K562 (cell line): ENCODE measurements at regions not wholly inside any gene's neighbourhood (a gene's known extent, or its start where the extent isn't known, plus 50 kb on each side); places are given as distances from the start of the nearest gene placed in this dataset.

Source experiments
- ATAC-seq: fragments of 200-7000 bp; cut with Tn5 transposase; 3 replicates; pipeline ENCODE4 v1.9.1; 2020; ENCODE audit warnings: moderate library complexity
- BruUV-seq: library from RNA; stranded (reverse); fragments of 400-500 nt; replicated peaks from 2 replicates; lab custom pipeline; 2021; lab: Mats Ljungman, UMichigan
- CTCF ChIA-PET: fragments of 300-600 bp; formaldehyde crosslinking; extraction: SDS; loops from one replicate; lab custom pipeline; 2021; ENCODE audit warnings: low intra/inter-chr PET ratio; lab: Yijun Ruan, JAX
- POLR2A ChIA-PET: fragments of 300-600, 350-650 bp; sonication (Branson Sonifier 250); formaldehyde crosslinking; extraction: SDS; loops from one replicate; lab custom pipeline; 2021; ENCODE audit warnings: antibody characterized with exemption, inconsistent platforms; lab: Yijun Ruan, JAX
- DNase-seq, 4 experiments: peaks; one replicate each; pipeline versions ENCODE4 v3.0.0 to v3.0.0-alpha.2; 2011 to 2018; ENCODE audit warnings: low spot score in 3 of 4, mixed read lengths in 3 of 4; ENCODE audit errors: extremely low read depth in 1 of 4
- FAIRE-seq: peaks from 2 replicates; lab custom pipeline; 2011; peaks lifted over from hg19 to GRCh38; lab: Jason Lieb, UNC
- H2AFZ ChIP-seq: 2 replicates; pipeline ENCODE4 v1.6.0; 2011; ENCODE audit warnings: low read depth, low read length, control low read depth, inconsistent platforms
- H3K27ac ChIP-seq: fragments of 200-600 bp; 3 replicates; pipeline ENCODE4 v1.8.0; 2011; ENCODE audit warnings: low read depth, mild to moderate bottlenecking, control low read depth, inconsistent platforms, low read length, moderate library complexity, mixed read lengths; ENCODE audit errors: extremely low read depth
- H3K27me3 ChIP-seq, 2 experiments: fragments of 300-600 bp in 1 of 2; 2 replicates in 1 of 2; 3 replicates in 1 of 2; pipeline versions ENCODE4 v1.6.0 to v1.8.0; 2011; ENCODE audit warnings: inconsistent platforms in 2 of 2, low read length in 2 of 2, mild to moderate bottlenecking in 1 of 2, mixed read lengths in 1 of 2, moderate library complexity in 1 of 2; ENCODE audit not compliant: control insufficient read depth in 2 of 2, insufficient read depth in 2 of 2
- H3K36me3 ChIP-seq: fragments of 300-600 bp; 3 replicates; pipeline ENCODE4 v1.8.0; 2011; ENCODE audit warnings: mild to moderate bottlenecking, low read length, inconsistent platforms; ENCODE audit not compliant: control insufficient read depth, insufficient read depth
- H3K4me1 ChIP-seq, 2 experiments: fragments of 200-600 bp in 1 of 2; replicated peaks in 1 of 2; 2 replicates in 1 of 2; 3 replicates in 1 of 2; pipeline versions ENCODE4 v1.5.1 to v1.8.0; 2011; ENCODE audit warnings: inconsistent platforms in 2 of 2, low read length in 2 of 2, mild to moderate bottlenecking in 1 of 2, mixed read lengths in 1 of 2, moderate library complexity in 1 of 2; ENCODE audit not compliant: control insufficient read depth in 2 of 2, insufficient read depth in 2 of 2
- H3K4me2 ChIP-seq: 2 replicates; pipeline ENCODE4 v1.6.1; 2011; ENCODE audit warnings: low read length, control low read depth, inconsistent platforms, mixed read lengths; ENCODE audit not compliant: insufficient read depth
- H3K4me3 ChIP-seq: fragments of 200-600 bp; sonication (generic), shearing (Covaris generic); 2 replicates; pipeline ENCODE4 v1.5.1; 2016; ENCODE audit warnings: control low read depth, inconsistent platforms
- H3K79me2 ChIP-seq: fragments of 200-600 bp; 3 replicates; pipeline ENCODE4 v1.8.0; 2011; ENCODE audit warnings: low read length, inconsistent platforms; ENCODE audit not compliant: control insufficient read depth, insufficient read depth
- H3K9ac ChIP-seq, 2 experiments: 2 replicates each; pipeline versions ENCODE4 v1.6.0 to v1.6.1; 2011; ENCODE audit warnings: low read depth in 2 of 2, low read length in 2 of 2, control low read depth in 1 of 2, inconsistent platforms in 1 of 2, mild to moderate bottlenecking in 1 of 2, mixed read lengths in 1 of 2; ENCODE audit not compliant: insufficient read depth in 1 of 2
- H3K9me1 ChIP-seq: one replicate; pipeline ENCODE4 v1.6.0; 2011; ENCODE audit warnings: inconsistent platforms, mild to moderate bottlenecking, low read length, moderate library complexity; ENCODE audit not compliant: control insufficient read depth, insufficient read depth
- H3K9me3 ChIP-seq: replicated peaks from 2 replicates; pipeline ENCODE4 v1.5.1; 2011; ENCODE audit warnings: low read depth, low read length, inconsistent platforms; ENCODE audit not compliant: control insufficient read depth, insufficient read depth
- H4K20me1 ChIP-seq: replicated peaks from 2 replicates; pipeline ENCODE4 v1.6.1; 2011; ENCODE audit warnings: low read length, inconsistent platforms, mixed read lengths; ENCODE audit not compliant: control insufficient read depth, insufficient read depth
- ELF4 ChIP-seq: fragments of 450-650 bp; formaldehyde crosslinking; IDR thresholded peaks from 2 replicates; pipeline ENCODE4 v1.4.0; 2022; ENCODE audit warnings: missing genetic modification characterization
- FOS ChIP-seq: IDR thresholded peaks from 3 replicates; pipeline ENCODE4 v1.6.1; 2011; ENCODE audit not compliant: insufficient read length; ENCODE audit errors: extremely low read depth
- FOXJ3 ChIP-seq: sonication (generic); formaldehyde crosslinking; IDR thresholded peaks from 2 replicates; pipeline ENCODE4 v1.4.0; 2020; ENCODE audit warnings: mild to moderate bottlenecking, missing genetic modification reagents
- HNRNPH1 ChIP-seq: fragments of 200-400 bp; formaldehyde crosslinking; optimal IDR thresholded peaks from 2 replicates; pipeline ENCODE3; 2017; ENCODE audit warnings: low read depth, mild to moderate bottlenecking, low read length, moderate library complexity
- KAT8 ChIP-seq: fragments of 450-650 bp; IDR thresholded peaks from 2 replicates; pipeline ENCODE4 v1.6.1; 2016; ENCODE audit warnings: low read depth, mild to moderate bottlenecking
- MYC ChIP-seq, 2 experiments: fragments of 250-450 bp in 1 of 2; sonication (Bioruptor Pico) in 1 of 2; IDR thresholded peaks; 2 replicates each; pipeline versions ENCODE4 v1.5.1 to v1.6.1; 2012 to 2021; ENCODE audit warnings: low read depth in 2 of 2, borderline replicate concordance in 1 of 2, improper control_type of control experiment in 1 of 2, low read length in 1 of 2, mild to moderate bottlenecking in 1 of 2, moderate library complexity in 1 of 2
- ZBTB17 ChIP-seq: fragments of 450-650 bp; formaldehyde crosslinking; IDR thresholded peaks from 2 replicates; pipeline ENCODE4 v1.4.0; 2020; ENCODE audit warnings: mild to moderate bottlenecking
- ZNF586 ChIP-seq: fragments of 450-650 bp; formaldehyde crosslinking; conservative IDR thresholded peaks from 2 replicates; pipeline ENCODE4 v1.4.0; 2020; ENCODE audit warnings: mild to moderate bottlenecking, moderate library complexity
- WGBS: fragments of 100-300 bp; shearing (Covaris generic); methylation state at CpG from one replicate; pipeline ENCODE4 v1.1.6; 2016; ENCODE audit warnings: low coverage, mixed read lengths; ENCODE audit not compliant: insufficient coverage; ENCODE audit errors: missing lambda C conversion rate; 5-methylcytosine and 5-hydroxymethylcytosine counted together
- in situ Hi-C: fragments of 300-500 bp; cut with MboI; formaldehyde crosslinking; loops from 4 replicates; pipeline ENCODE4 v1.15.0; 2018; ENCODE audit warnings: inconsistent platforms, mixed read lengths
- intact Hi-C: fragments of 100-400 bp; cut with micrococcal nuclease; formaldehyde crosslinking; loops from 2 replicates; pipeline ENCODE4 v1.14.2; 2022
- TF ChIP-seq, protein P1 (sequence below): sonication (generic); formaldehyde crosslinking; IDR thresholded peaks from 2 replicates; pipeline ENCODE4 v1.8.0; 2022; ENCODE audit warnings: missing genetic modification reagents, mild to moderate bottlenecking, borderline replicate concordance
- TF ChIP-seq, protein P2 (sequence below): fragments of 250-450 bp; sonication (Bioruptor Pico); IDR thresholded peaks from 2 replicates; pipeline ENCODE4 v1.4.0; 2020; ENCODE audit warnings: borderline replicate concordance
- TF ChIP-seq, protein P3 (sequence below): fragments of 450-650 bp; formaldehyde crosslinking; IDR thresholded peaks from 2 replicates; pipeline ENCODE4 v1.4.0; 2022; ENCODE audit warnings: missing genetic modification characterization

DNA sequence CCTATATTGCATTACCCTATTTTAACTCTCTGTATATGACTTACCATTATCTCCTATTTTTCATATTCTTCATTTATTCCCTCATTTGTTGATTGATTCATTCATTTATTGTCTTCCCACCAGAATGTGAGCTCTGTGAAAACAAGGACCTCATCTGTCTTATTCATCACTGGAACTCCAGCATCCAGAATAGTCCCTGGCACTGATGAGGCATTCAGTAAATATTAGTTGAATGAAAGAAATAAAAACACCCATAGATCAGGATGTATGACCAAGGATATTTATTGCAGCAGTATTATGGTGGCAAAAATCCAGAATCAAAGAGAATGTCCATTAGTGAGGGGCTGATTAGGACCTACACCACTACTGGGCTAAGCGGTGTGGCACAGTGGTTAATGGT lies 164.9 kb downstream of the SPRY1 start (continued):
- no peak for TF ChIP-seq ZNF586 (CRISPR knock-in tag)
- TF ChIP-seq ELF4 (CRISPR knock-in tag): no peak
- no peak for TF ChIP-seq FOS
- no peak for TF ChIP-seq ZBTB17 (CRISPR knock-in tag)
- TF ChIP-seq, all 486 proteins: peak for 0

- Histone ChIP-seq H3K9me3 (no peaks in the 10 kb centered on the region), H4K20me1 (no peaks in the 10 kb centered on the region), H3K4me3 (no peak overlapping the region), H3K27me3 (peaks cover 0 to 5% of the 10 kb centered on the region in 2 experiments; a peak in 1 of 5 replicates), H3K4me2 (no peak overlapping the region), H3K36me3 (no peaks in the 10 kb centered on the region), H3K9me1 (no peaks in the 10 kb centered on the region), H3K79me2 (no peaks in the 10 kb centered on the region)
- WGBS: 0% methylated on average over 4 of the region's 4 CpGs
- POLR2A ChIA-PET: no interaction called here
- FAIRE-seq (no peak), DNase-seq (no peak)
- no TSS peak for BruUV-seq
- in situ Hi-C loops: no loop called here
- TF ChIP-seq, protein P1, sequence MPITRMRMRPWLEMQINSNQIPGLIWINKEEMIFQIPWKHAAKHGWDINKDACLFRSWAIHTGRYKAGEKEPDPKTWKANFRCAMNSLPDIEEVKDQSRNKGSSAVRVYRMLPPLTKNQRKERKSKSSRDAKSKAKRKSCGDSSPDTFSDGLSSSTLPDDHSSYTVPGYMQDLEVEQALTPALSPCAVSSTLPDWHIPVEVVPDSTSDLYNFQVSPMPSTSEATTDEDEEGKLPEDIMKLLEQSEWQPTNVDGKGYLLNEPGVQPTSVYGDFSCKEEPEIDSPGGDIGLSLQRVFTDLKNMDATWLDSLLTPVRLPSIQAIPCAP: no peak
- TF ChIP-seq, protein P2, sequence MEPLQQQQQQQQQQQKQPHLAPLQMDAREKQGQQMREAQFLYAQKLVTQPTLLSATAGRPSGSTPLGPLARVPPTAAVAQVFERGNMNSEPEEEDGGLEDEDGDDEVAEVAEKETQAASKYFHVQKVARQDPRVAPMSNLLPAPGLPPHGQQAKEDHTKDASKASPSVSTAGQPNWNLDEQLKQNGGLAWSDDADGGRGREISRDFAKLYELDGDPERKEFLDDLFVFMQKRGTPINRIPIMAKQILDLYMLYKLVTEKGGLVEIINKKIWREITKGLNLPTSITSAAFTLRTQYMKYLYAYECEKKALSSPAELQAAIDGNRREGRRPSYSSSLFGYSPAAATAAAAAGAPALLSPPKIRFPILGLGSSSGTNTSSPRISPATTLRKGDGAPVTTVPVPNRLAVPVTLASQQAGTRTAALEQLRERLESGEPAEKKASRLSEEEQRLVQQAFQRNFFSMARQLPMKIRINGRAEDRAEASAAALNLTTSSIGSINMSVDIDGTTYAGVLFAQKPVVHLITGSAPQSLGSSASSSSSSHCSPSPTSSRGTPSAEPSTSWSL (CRISPR knock-in tag): no peak
- TF ChIP-seq MYC (IDR thresholded peaks at IDR 0.05; ENCODE audit: low read depth, low read length) (no peak), MYC (CRISPR knock-in tag; IDR thresholded peaks at IDR 0.05; ENCODE audit: borderline replicate concordance, low read depth) (no peak), KAT8 (no peak), FOXJ3 (CRISPR knock-in tag) (no peak), HNRNPH1 (no peak)
- TF ChIP-seq, protein P3, sequence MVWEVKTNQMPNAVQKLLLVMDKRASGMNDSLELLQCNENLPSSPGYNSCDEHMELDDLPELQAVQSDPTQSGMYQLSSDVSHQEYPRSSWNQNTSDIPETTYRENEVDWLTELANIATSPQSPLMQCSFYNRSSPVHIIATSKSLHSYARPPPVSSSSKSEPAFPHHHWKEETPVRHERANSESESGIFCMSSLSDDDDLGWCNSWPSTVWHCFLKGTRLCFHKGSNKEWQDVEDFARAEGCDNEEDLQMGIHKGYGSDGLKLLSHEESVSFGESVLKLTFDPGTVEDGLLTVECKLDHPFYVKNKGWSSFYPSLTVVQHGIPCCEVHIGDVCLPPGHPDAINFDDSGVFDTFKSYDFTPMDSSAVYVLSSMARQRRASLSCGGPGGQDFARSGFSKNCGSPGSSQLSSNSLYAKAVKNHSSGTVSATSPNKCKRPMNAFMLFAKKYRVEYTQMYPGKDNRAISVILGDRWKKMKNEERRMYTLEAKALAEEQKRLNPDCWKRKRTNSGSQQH (CRISPR knock-in tag): no peak
- TF ChIP-seq, all 486 proteins: peak for 0
- no peak for ATAC-seq
- CTCF ChIA-PET: no interaction called here
- H2AFZ ChIP-seq: no peak overlapping the region
- no peak overlapping the region for H3K27ac ChIP-seq
- H3K4me1 ChIP-seq: peaks cover 0 to 3% of the 10 kb centered on the region in 2 experiments; a peak in 1 of 5 replicates
- no peak overlapping the region for H3K9ac ChIP-seq
- intact Hi-C loops: loop anchor here (10.0 kb wide), 2 partner anchors 168 to 458 kb away; partner anchors contain the start of gene SPRY1
Measured at GRCh38 chr4:123562994-123563750, 166.6 kb downstream of the SPRY1 start.
